ENCODE measurements at regions not wholly inside any gene's neighbourhood (a gene's known extent, or its start where the extent isn't known, plus 50 kb on each side); places are given as distances from the start of the nearest gene placed in this dataset.

- TF ChIP-seq ARHGAP35 (CRISPR knock-in tag; IDR thresholded peaks at IDR 0.05; ENCODE audit: borderline replicate concordance) (no peak), THAP11 (CRISPR knock-in tag; IDR thresholded peaks at IDR 0.05) (no peak), ZSCAN25 (CRISPR knock-in tag; IDR thresholded peaks at IDR 0.05) (no peak), ATF2 (CRISPR knock-in tag; IDR thresholded peaks at IDR 0.05) (no peak), PRPF4 (IDR thresholded peaks at IDR 0.05; ENCODE audit: low read depth, low read length, poor library complexity, severe bottlenecking) (no peak), HNF4G (IDR thresholded peaks at IDR 0.05; ENCODE audit: borderline replicate concordance, low read depth, low read length) (peak; percentile 34; the same call in 1 of the 2 replicates), HNF4G (CRISPR knock-in tag; IDR thresholded peaks at IDR 0.05; ENCODE audit: borderline replicate concordance, low read depth) (no peak), DMAP1 (CRISPR knock-in tag; IDR thresholded peaks at IDR 0.05) (no peak), ZNF839 (CRISPR knock-in tag; IDR thresholded peaks at IDR 0.05; ENCODE audit: borderline replicate concordance) (no peak), MAF1 (CRISPR knock-in tag; IDR thresholded peaks at IDR 0.05; ENCODE audit: borderline replicate concordance) (no peak), NR2F6 (IDR thresholded peaks at IDR 0.05) (no peak), NR2F6 (CRISPR knock-in tag; IDR thresholded peaks at IDR 0.05) (0 out of 2 replicates have a peak, but pooled peaks have one; percentile 13), SAP130 (CRISPR knock-in tag; IDR thresholded peaks at IDR 0.05; ENCODE audit: low read depth) (no peak), MAFG (CRISPR knock-in tag; IDR thresholded peaks at IDR 0.05) (no peak), FOXM1 (CRISPR knock-in tag; IDR thresholded peaks at IDR 0.05) (no peak), ZNF687 (CRISPR knock-in tag; IDR thresholded peaks at IDR 0.05) (no peak), KLF9 (CRISPR knock-in tag; IDR thresholded peaks at IDR 0.05; ENCODE audit: low read depth) (no peak), DPF2 (CRISPR knock-in tag; IDR thresholded peaks at IDR 0.05; ENCODE audit: borderline replicate concordance, low read depth) (no peak), ZNF574 (CRISPR knock-in tag; IDR thresholded peaks at IDR 0.05) (no peak), HIVEP1 (CRISPR knock-in tag; IDR thresholded peaks at IDR 0.05) (no peak), ZNF766 (CRISPR knock-in tag; IDR thresholded peaks at IDR 0.05; ENCODE audit: borderline replicate concordance) (no peak), ZNF484 (CRISPR knock-in tag; IDR thresholded peaks at IDR 0.05; ENCODE audit: borderline replicate concordance, low read depth) (no peak), ZFP41 (CRISPR knock-in tag; IDR thresholded peaks at IDR 0.05; ENCODE audit: borderline replicate concordance) (no peak), ZNF891 (CRISPR knock-in tag; IDR thresholded peaks at IDR 0.05) (no peak), ZNF550 (CRISPR knock-in tag; IDR thresholded peaks at IDR 0.05; ENCODE audit: borderline replicate concordance) (no peak), ADNP (CRISPR knock-in tag; IDR thresholded peaks at IDR 0.05) (no peak)
Observed at GRCh38 chr10:94264085-94264484, 98.7 kb downstream of the NOC3L start (continued).
